ENCODE measurements at regions not wholly inside any gene's neighbourhood (a gene's known extent, or its start where the extent isn't known, plus 50 kb on each side); places are given as distances from the start of the nearest gene placed in this dataset.
"Not testable (repeated sequence)": the region's sequence is repeated elsewhere in the genome, so short reads cannot be mapped to it uniquely, and the experiment has no call there.

GRCh38 chr1:157294387-157295145, 156.4 kb upstream of the ETV3 start:
- TF ChIP-seq ATF2 (CRISPR knock-in tag; IDR thresholded peaks at IDR 0.05; ENCODE audit: borderline replicate concordance, low read depth); USF2 (CRISPR knock-in tag; IDR thresholded peaks at IDR 0.05); E2F4 (CRISPR knock-in tag; IDR thresholded peaks at IDR 0.05; ENCODE audit: borderline replicate concordance, low read depth): not testable (repeated sequence)

Data from WTC11 (cell line).